GM13977 (cell line): ENCODE measurements at regions not wholly inside any gene's neighbourhood (a gene's known extent, or its start where the extent isn't known, plus 50 kb on each side); places are given as distances from the start of the nearest gene placed in this dataset.

Experiments used
- DNase-seq: peaks from one replicate; pipeline ENCODE4 v3.0.0; 2012; ENCODE audit warnings: low spot score
- in situ Hi-C: fragments of 300-500 bp; cut with MboI; formaldehyde crosslinking; loops from one replicate; pipeline ENCODE4 v1.12.0; 2022; ENCODE audit warnings: low sequenced_read_pairs, low pct_unique_long_range_greater_than_20kb, mixed read lengths, inconsistent platforms; ENCODE audit not compliant: unreplicated experiment
- TF ChIP-seq, protein P1 (sequence below): IDR thresholded peaks from 2 replicates; pipeline ENCODE4 v1.5.1; 2012; ENCODE audit warnings: mild to moderate bottlenecking, control low read depth; ENCODE audit not compliant: insufficient read depth; ENCODE audit errors: extremely low read depth, missing control alignments

DNA sequence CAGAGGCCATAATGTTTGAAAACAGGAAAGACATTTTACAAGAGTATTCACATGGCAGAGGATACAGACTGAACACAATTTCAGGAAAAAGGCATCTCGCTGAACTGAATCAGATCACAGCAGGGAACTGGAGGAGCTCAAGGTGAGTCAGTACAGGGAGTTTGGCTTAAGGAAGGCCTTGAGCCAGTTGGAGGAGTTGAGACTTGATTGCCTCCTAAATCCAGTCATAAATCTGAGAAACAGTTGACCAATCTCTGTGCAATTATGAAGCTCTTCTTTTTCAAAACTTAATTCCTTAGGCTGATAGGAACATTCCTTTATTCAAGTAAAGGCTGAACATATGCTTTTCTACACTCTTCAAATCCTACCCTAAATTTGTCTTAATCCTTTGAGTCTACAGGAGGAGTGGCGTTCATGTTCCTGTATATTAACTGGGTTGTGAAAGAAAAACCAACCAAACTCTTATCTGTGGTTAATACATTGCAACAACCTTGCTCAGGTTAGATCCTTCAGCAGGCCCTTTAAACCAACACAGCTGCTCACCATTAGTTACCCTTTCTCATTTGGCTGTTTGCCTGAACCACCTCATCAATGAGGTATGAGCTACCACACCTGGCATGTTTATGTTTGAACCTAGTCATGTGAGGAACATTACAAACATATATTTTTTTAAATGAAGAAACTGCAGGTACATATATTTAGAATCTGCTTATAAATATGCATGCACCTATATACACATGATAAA lies 404.1 kb upstream of the ATP11B start:
- in situ Hi-C loops: no loop called here
- no peak for DNase-seq
- TF ChIP-seq, protein P1, sequence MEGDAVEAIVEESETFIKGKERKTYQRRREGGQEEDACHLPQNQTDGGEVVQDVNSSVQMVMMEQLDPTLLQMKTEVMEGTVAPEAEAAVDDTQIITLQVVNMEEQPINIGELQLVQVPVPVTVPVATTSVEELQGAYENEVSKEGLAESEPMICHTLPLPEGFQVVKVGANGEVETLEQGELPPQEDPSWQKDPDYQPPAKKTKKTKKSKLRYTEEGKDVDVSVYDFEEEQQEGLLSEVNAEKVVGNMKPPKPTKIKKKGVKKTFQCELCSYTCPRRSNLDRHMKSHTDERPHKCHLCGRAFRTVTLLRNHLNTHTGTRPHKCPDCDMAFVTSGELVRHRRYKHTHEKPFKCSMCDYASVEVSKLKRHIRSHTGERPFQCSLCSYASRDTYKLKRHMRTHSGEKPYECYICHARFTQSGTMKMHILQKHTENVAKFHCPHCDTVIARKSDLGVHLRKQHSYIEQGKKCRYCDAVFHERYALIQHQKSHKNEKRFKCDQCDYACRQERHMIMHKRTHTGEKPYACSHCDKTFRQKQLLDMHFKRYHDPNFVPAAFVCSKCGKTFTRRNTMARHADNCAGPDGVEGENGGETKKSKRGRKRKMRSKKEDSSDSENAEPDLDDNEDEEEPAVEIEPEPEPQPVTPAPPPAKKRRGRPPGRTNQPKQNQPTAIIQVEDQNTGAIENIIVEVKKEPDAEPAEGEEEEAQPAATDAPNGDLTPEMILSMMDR: no peak

DNA sequence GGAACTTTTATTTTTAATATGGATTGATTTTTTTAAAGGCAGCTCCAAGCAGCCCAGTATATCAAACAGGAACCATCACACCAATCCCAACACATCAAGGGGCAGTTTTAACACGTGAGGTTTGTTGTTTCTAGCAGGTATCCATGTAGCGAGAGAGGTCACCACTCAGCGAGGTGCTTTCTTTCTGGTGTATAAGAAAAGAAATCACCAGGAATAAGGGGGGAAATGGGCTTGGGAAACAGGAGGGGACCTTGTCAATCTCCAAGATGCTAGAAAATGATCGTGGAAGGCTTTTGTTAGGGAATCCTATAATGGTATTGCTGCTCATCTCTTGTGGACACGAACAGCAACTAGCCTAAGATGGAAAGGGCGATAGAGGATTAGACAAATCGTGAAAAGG lies 402.9 kb upstream of the ATP11B start:
- in situ Hi-C loops: no loop called here
- TF ChIP-seq, protein P1: no peak
- no peak for DNase-seq

DNA sequence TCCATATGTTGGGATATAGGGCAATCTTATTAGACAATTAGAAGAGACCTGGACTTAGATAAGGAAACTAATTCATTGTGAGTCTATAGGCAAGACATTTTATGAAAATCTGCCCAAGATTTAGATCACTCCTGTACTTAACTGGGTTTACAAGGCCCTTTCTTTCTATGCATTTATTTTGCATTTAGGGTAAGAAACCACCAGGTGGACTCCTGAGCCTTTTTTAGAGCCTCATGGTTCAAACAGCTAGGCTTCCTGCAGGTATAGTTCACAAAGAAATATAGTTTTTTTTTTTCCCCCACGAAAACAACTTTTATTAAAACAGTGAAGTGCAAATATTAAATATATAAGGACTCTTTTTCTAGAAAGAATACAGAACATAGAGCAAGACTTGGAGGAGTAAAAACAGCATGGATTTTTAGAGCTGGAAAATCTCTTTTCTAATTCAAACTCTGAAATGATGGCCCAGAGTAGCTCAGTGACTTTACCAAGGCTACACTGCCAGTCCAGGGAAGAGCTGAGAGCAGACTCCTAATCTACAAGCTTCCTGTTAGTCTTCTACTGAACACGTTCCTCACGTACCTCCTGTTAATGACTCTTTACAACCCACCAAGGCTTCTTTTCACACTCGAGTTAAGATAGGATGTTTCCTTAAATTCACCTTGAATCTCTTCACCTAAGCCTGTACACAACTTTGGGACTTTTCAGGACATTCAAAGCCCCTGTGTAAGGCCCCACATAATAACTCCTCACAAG lies 400.9 kb upstream of the ATP11B start:
- no peak for DNase-seq
- in situ Hi-C loops: no loop called here
- TF ChIP-seq, protein P1: no peak

DNA sequence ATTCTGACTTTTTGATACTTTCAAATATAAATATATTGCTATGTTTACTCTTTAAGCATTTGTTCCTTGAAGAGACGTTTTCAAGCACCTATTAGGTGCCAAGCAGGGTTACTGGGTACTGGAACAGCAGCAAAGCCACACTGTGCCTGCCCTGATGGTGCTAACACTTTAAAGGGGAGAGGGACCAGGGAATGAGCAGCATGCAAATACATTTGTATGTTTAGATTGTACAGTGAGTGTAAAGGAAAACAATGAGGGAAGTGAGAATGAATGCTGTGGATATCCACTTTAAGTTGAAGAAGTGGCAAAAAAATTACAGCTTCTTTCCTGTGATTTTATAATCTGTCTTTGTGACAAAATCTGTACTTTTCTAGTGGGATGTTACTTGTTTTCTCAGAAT lies 400.2 kb upstream of the ATP11B start:
- no peak for DNase-seq
- in situ Hi-C loops: no loop called here
- TF ChIP-seq, protein P1: no peak

DNA sequence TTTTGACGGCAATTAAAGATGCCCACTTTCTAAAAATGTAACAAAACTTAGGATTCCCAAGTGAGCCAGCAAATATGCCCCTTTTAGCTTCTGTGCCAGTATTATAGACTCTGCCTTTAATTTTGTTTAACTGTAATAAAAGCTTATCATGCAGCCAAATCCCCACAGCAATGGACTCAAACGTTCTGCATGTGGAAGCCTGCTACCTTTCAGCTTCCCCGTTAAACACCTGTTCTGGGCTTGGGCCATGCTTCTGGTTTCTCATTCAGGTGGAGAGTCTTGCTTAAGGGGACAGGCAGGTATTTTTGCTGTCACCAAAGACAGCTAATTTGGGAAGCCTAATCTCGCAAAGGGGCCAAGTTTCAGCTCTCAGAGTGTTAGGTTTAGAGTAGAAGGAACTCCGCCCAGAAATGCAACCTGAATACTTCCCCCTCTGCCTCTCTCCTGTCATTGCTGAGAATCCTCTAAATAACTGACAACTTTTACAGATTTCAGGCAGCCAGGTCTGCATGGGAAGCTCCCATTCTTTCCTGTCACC lies 399.4 kb upstream of the ATP11B start:
- DNase-seq: no peak
- in situ Hi-C loops: no loop called here

DNA sequence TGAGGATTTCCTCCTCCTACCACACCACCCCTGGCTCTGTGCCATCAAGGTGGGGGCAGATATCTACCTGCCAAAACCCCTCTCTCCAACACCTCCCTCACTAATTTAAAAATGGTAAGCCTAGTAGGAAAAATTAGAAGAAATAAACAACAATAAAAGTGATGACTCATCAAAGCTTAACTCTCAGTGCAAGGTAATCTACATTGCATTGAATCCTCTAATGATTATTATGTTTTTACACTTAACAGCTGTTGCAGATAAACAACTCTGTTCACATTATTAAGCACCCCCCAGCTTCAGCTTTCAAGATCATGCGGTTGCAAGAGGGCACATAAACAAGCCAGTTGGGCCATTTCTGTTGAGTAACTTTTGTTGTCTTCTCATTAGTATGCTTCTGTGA lies 396.1 kb upstream of the ATP11B start:
- DNase-seq: no peak
- in situ Hi-C loops: no loop called here
- TF ChIP-seq, protein P1: no peak

More for the DNA sequence above, 399.4 kb upstream of the ATP11B start:
- TF ChIP-seq, protein P1: no peak
